ENCODE measurements at regions not wholly inside any gene's neighbourhood (a gene's known extent, or its start where the extent isn't known, plus 50 kb on each side); places are given as distances from the start of the nearest gene placed in this dataset.
"Not testable (repeated sequence)": the region's sequence is repeated elsewhere in the genome, so short reads cannot be mapped to it uniquely, and the experiment has no call there.

DNA sequence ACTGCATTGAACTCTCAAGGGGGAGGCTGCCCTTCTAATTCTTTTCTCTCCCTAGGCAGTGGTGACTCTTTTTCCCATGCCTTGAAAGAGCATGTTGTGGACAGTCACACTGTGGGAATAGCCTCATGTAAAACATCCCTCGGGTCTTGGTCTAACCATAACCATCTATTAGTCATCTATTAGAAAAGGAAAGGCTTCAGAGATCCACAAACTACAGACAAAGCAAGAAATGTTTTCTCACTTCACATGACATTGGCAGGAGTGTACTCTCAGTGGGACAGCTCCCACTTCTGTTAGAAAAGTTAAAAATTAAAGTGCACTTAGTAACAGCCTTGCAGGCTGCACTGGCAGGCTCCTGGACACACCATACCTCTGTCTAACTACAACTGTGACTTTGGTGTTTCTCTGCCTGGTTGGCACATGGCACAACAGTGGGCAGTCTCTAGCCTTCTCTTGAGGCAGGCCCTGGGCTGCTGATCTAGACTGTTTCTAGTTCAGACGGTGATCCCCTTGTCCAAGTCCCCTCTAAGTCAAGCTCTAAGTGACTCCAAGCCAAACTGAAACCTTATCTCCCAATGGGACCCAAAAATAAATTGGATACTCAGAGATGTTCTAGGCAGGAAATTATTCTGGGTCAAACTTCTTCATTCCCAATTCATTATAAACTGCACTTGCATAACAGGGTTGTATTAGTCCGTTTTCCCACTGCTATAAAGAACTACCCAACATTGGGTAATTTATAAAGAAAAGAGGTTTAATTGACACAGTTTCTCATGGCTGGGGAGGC is 57.9 kb upstream of the ITGB1 start:
- H3K36me3 Mint-ChIP-seq (ENCODE audit: low read depth): no peaks in the 10 kb centered on the region
- peak overlapping the region; percentile 84 for H3K27ac Mint-ChIP-seq (ENCODE audit: unreplicated experiment)
- TF ChIP-seq, protein P1, sequence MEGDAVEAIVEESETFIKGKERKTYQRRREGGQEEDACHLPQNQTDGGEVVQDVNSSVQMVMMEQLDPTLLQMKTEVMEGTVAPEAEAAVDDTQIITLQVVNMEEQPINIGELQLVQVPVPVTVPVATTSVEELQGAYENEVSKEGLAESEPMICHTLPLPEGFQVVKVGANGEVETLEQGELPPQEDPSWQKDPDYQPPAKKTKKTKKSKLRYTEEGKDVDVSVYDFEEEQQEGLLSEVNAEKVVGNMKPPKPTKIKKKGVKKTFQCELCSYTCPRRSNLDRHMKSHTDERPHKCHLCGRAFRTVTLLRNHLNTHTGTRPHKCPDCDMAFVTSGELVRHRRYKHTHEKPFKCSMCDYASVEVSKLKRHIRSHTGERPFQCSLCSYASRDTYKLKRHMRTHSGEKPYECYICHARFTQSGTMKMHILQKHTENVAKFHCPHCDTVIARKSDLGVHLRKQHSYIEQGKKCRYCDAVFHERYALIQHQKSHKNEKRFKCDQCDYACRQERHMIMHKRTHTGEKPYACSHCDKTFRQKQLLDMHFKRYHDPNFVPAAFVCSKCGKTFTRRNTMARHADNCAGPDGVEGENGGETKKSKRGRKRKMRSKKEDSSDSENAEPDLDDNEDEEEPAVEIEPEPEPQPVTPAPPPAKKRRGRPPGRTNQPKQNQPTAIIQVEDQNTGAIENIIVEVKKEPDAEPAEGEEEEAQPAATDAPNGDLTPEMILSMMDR (conservative IDR thresholded peaks at IDR 0.05): no peak
- H3K4me1 Mint-ChIP-seq: peaks cover 24% of the 10 kb centered on the region
- H3K4me3 Mint-ChIP-seq: no peak overlapping the region
- no peaks in the 10 kb centered on the region for H3K27me3 Mint-ChIP-seq (ENCODE audit: low read depth)
- H3K9me3 Mint-ChIP-seq: peaks cover 3% of the 10 kb centered on the region
- DNase-seq (ENCODE audit: low read depth, low spot score): no peak

DNA sequence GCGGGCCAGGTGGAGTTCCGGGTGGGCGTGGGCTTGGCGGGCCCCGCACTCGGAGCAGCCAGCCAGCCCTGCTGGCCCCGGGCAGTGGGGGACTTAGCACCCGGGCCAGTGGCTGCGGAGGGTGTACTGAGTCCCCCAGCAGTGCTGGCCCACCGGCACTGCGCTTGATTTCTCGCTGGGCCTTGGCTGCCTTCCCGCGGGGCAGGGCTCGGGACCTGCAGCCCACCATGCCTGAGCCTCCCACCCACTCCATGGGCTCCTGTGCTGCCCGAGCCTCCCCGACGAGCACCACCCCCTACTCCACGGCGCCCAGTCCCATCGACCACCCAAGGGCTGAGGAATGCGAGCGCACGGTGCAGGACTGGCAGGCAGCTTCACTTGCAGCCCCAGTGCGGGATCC is 55.3 kb upstream of the ITGB1 start:
- peaks cover 36% of the 10 kb centered on the region for H3K4me1 Mint-ChIP-seq
- H3K9me3 Mint-ChIP-seq; H3K36me3 Mint-ChIP-seq (ENCODE audit: low read depth); H3K27ac Mint-ChIP-seq (ENCODE audit: unreplicated experiment); DNase-seq (ENCODE audit: low read depth, low spot score); H3K4me3 Mint-ChIP-seq; H3K27me3 Mint-ChIP-seq (ENCODE audit: low read depth): not testable (repeated sequence)

DNA sequence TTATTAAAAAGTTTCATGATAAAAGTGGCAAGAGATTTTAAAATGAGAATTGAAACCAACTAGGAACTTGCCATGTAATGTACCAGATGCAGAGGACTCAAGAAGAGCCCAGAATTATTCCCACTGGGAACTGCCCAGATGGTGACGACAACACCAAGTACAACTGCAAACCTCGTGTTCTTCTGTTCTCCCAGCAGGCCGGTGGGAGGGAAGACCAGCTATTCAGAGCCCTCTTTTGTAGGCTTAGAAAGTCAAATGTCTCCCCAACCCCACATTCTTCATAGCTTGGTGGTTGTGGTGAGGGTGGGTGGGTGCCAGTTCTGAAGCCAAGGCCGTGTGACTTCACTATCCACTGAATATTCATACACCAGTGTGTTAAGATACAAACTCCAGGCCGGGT is 54.3 kb upstream of the ITGB1 start:
- TF ChIP-seq, protein P1 (conservative IDR thresholded peaks at IDR 0.05): no peak
- H3K27me3 Mint-ChIP-seq (ENCODE audit: low read depth): no peaks in the 10 kb centered on the region
- peaks cover 36% of the 10 kb centered on the region for H3K4me1 Mint-ChIP-seq
- H3K27ac Mint-ChIP-seq (ENCODE audit: unreplicated experiment): no peak overlapping the region
- no peaks in the 10 kb centered on the region for H3K36me3 Mint-ChIP-seq (ENCODE audit: low read depth)
- no peak for DNase-seq (ENCODE audit: low read depth, low spot score)
- H3K9me3 Mint-ChIP-seq: peaks cover 3% of the 10 kb centered on the region
- H3K4me3 Mint-ChIP-seq: no peak overlapping the region

DNA sequence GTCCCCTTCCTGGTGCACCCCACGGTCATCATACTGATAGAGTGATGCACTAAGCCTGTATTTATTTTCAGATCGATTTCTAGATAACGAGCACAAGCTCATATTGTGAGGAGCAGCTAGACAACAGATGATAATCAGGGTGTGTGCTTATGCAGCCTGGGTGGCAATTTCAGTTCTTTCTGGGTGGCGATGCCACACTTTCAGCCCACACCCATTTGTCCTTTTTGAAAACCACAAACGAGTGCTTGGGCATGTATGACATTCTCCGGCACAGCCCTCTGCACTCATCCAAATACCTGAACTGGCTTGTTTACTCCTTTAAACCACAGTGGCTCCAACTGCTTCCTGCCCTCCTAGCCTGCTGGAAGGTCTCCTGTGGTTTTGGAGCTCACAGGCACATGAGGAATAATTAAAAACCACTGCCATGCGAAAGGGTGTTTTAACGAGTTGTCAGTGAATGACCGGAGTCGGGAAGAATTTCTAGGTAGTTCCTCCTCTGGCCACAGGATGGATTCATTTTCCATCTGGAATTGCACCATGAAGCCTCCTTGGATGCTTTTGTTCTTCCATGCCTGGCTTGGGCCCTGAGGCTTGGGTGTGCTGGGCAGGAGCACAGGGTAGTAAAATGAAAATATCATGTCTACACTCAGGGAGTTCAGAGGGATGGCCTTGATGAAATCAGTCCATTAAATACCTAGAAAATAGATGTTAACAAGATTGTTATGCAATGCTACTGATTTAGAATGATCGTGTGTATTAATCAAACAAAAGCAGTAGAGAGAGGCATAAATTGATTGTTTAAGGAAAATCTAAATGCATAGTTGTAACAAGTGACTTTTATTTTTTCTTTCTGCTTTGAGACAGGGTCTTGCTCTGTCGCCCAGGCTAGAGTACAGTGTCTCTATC is 52.4 kb upstream of the ITGB1 start:
- Mint-ChIP-seq H3K4me1 (peaks cover 34% of the 10 kb centered on the region), H3K27me3 (ENCODE audit: low read depth) (no peaks in the 10 kb centered on the region), H3K36me3 (ENCODE audit: low read depth) (no peaks in the 10 kb centered on the region), H3K27ac (ENCODE audit: unreplicated experiment) (peak overlapping the region; percentile 68), H3K4me3 (no peak overlapping the region), H3K9me3 (no peaks in the 10 kb centered on the region)
- no peak for DNase-seq (ENCODE audit: low read depth, low spot score)
- TF ChIP-seq, protein P1 (conservative IDR thresholded peaks at IDR 0.05): peak; percentile 53

DNA sequence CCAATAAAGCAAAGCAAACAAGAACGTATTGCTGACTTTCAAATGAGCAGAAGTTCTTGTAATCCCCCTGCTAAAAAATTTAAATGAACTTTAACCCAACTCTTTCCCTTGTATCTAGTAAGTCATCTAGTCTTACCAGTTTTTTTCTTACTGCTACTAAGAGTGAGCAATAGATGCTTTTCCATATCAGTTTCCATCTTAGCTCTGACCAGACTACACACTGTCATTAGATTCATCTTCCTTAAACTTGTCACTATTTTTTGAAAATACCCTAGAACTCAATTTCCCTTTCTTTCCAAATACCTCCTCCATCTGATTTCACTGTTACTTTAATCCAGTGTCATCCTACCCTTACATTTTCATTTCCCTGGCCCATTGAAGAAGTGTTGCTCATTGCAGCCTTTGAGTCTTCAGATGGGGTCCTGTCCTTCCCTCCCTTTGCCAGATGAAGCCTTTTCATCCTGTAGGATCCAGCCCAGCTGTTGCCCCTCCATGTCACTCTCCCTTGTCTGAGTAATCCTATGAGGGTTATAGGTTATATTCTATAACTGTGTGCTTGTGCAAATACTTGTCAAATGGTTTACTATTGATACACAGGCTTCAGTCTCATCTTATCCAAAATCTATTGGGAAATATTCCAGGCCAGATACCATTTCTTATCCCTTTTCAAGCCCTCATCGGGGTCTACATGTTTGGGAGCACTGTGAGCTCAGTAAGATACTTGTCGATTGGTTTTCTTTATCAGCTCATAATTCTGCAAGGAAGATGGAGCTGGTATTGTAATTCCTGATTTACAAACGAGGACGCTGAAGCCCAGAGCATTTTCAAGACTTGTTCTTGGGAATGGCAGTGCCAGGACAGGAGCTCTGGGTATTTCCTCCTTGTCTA is 51.5 kb upstream of the ITGB1 start:
- no peak overlapping the region for H3K27ac Mint-ChIP-seq (ENCODE audit: unreplicated experiment)
- no peaks in the 10 kb centered on the region for H3K27me3 Mint-ChIP-seq (ENCODE audit: low read depth)
- no peak for DNase-seq (ENCODE audit: low read depth, low spot score)
- no peak overlapping the region for H3K4me3 Mint-ChIP-seq
- H3K36me3 Mint-ChIP-seq (ENCODE audit: low read depth): no peaks in the 10 kb centered on the region
- TF ChIP-seq, protein P1 (conservative IDR thresholded peaks at IDR 0.05): no peak
- H3K9me3 Mint-ChIP-seq: no peaks in the 10 kb centered on the region
- peaks cover 37% of the 10 kb centered on the region for H3K4me1 Mint-ChIP-seq

Measured in neural crest cell (in vitro differentiated cells).